ENCODE measurements at regions not wholly inside any gene's neighbourhood (a gene's known extent, or its start where the extent isn't known, plus 50 kb on each side); places are given as distances from the start of the nearest gene placed in this dataset.

DNA sequence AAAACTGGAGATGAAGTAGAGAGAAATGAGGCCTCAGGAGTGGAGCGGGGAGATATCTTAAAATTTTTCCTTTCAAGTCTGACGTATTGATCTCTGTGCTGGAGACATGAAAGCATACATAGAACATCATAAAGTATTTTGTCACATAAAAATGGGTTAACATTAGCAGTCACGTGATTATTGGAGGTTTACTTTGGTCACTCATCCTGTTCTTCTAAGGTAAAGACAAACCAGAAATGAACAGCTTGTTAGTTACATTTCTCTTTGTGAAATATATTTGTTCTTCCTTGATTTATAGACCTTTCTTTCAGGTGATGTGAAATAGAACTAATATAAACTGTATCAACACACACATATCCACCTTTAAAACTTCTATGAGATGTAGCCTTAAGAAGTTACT, 324.1 kb downstream of the SQOR start:
- TF ChIP-seq, protein P1, sequence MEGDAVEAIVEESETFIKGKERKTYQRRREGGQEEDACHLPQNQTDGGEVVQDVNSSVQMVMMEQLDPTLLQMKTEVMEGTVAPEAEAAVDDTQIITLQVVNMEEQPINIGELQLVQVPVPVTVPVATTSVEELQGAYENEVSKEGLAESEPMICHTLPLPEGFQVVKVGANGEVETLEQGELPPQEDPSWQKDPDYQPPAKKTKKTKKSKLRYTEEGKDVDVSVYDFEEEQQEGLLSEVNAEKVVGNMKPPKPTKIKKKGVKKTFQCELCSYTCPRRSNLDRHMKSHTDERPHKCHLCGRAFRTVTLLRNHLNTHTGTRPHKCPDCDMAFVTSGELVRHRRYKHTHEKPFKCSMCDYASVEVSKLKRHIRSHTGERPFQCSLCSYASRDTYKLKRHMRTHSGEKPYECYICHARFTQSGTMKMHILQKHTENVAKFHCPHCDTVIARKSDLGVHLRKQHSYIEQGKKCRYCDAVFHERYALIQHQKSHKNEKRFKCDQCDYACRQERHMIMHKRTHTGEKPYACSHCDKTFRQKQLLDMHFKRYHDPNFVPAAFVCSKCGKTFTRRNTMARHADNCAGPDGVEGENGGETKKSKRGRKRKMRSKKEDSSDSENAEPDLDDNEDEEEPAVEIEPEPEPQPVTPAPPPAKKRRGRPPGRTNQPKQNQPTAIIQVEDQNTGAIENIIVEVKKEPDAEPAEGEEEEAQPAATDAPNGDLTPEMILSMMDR (IDR thresholded peaks at IDR 0.05; ENCODE audit: low read length): no peak
- no peak for TF ChIP-seq EZH2phosphoT487 (IDR thresholded peaks at IDR 0.05; ENCODE audit: low read length)

Data from MM.1S (cell line).